ENCODE measurements at regions not wholly inside any gene's neighbourhood (a gene's known extent, or its start where the extent isn't known, plus 50 kb on each side); places are given as distances from the start of the nearest gene placed in this dataset.

GRCh38 chr5:176184608-176185132 lies 53.6 kb upstream of the SIMC1 start (continued):
- TF ChIP-seq ELK1 (CRISPR knock-in tag; IDR thresholded peaks at IDR 0.05) (no peak), RUNX1 (IDR thresholded peaks at IDR 0.05; ENCODE audit: low read depth) (no peak), ZBTB34 (CRISPR knock-in tag; IDR thresholded peaks at IDR 0.05) (no peak), NCOR1 (IDR thresholded peaks at IDR 0.05) (no peak), ZNF75A (CRISPR knock-in tag; IDR thresholded peaks at IDR 0.05) (no peak), NELFE (IDR thresholded peaks at IDR 0.05; ENCODE audit: insufficient read depth, insufficient read length) (no peak), ZNF76 (CRISPR knock-in tag; IDR thresholded peaks at IDR 0.05; ENCODE audit: borderline replicate concordance) (0 out of 2 replicates have a peak, but pooled peaks have one; percentile 29), ARID2 (IDR thresholded peaks at IDR 0.05) (no peak), CBX8 (IDR thresholded peaks at IDR 0.05; ENCODE audit: borderline replicate concordance, extremely low read depth, low read depth, low read length, poor library complexity, severe bottlenecking) (no peak), EP400 (IDR thresholded peaks at IDR 0.05) (no peak), TEAD4 (IDR thresholded peaks at IDR 0.05; ENCODE audit: low read length) (no peak), TEAD4 (CRISPR knock-in tag; IDR thresholded peaks at IDR 0.05; ENCODE audit: borderline replicate concordance) (no peak), ZNF175 (CRISPR knock-in tag; IDR thresholded peaks at IDR 0.05; ENCODE audit: low read depth) (no peak), OTX1 (CRISPR knock-in tag; IDR thresholded peaks at IDR 0.05) (peak; percentile 35; the same call in 1 of the 2 replicates), TCF3 (CRISPR knock-in tag; IDR thresholded peaks at IDR 0.05) (no peak), GABPB2 (CRISPR knock-in tag; conservative IDR thresholded peaks at IDR 0.05) (no peak), FOXA1 (IDR thresholded peaks at IDR 0.05; ENCODE audit: borderline replicate concordance) (no peak), BRD4 (IDR thresholded peaks at IDR 0.05) (0 out of 2 replicates have a peak, but pooled peaks have one; percentile 31), ZNF589 (CRISPR knock-in tag; IDR thresholded peaks at IDR 0.05; ENCODE audit: low read depth) (0 out of 2 replicates have a peak, but pooled peaks have one; percentile 67)
- TF ChIP-seq, protein P1, sequence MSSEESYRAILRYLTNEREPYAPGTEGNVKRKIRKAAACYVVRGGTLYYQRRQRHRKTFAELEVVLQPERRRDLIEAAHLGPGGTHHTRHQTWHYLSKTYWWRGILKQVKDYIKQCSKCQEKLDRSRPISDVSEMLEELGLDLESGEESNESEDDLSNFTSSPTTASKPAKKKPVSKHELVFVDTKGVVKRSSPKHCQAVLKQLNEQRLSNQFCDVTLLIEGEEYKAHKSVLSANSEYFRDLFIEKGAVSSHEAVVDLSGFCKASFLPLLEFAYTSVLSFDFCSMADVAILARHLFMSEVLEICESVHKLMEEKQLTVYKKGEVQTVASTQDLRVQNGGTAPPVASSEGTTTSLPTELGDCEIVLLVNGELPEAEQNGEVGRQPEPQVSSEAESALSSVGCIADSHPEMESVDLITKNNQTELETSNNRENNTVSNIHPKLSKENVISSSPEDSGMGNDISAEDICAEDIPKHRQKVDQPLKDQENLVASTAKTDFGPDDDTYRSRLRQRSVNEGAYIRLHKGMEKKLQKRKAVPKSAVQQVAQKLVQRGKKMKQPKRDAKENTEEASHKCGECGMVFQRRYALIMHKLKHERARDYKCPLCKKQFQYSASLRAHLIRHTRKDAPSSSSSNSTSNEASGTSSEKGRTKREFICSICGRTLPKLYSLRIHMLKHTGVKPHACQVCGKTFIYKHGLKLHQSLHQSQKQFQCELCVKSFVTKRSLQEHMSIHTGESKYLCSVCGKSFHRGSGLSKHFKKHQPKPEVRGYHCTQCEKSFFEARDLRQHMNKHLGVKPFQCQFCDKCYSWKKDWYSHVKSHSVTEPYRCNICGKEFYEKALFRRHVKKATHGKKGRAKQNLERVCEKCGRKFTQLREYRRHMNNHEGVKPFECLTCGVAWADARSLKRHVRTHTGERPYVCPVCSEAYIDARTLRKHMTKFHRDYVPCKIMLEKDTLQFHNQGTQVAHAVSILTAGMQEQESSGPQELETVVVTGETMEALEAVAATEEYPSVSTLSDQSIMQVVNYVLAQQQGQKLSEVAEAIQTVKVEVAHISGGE (CRISPR knock-in tag; IDR thresholded peaks at IDR 0.05), result no peak
- TF ChIP-seq, protein P2, sequence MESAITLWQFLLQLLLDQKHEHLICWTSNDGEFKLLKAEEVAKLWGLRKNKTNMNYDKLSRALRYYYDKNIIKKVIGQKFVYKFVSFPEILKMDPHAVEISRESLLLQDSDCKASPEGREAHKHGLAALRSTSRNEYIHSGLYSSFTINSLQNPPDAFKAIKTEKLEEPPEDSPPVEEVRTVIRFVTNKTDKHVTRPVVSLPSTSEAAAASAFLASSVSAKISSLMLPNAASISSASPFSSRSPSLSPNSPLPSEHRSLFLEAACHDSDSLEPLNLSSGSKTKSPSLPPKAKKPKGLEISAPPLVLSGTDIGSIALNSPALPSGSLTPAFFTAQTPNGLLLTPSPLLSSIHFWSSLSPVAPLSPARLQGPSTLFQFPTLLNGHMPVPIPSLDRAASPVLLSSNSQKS (CRISPR knock-in tag; IDR thresholded peaks at IDR 0.05), result no peak
